Activated CD4-positive, alpha-beta T cell treated with anti-CD3 and anti-CD28 coated beads, Interleukin-2, amount 50 U/mL, for 48 hours (primary cell): ENCODE measurements at regions not wholly inside any gene's neighbourhood (a gene's known extent, or its start where the extent isn't known, plus 50 kb on each side); places are given as distances from the start of the nearest gene placed in this dataset.
A peak's percentile ranks its signal among the peaks of the same experiment; 100 is the strongest.

Experiments
- DNase-seq, 2 experiments: peaks; one replicate each; pipeline ENCODE4 v3.0.0-alpha.2; 2020

GRCh38 chrX:9318213-9318612 is 146.6 kb upstream of the TBL1X start:
- no peak for DNase-seq

DNA sequence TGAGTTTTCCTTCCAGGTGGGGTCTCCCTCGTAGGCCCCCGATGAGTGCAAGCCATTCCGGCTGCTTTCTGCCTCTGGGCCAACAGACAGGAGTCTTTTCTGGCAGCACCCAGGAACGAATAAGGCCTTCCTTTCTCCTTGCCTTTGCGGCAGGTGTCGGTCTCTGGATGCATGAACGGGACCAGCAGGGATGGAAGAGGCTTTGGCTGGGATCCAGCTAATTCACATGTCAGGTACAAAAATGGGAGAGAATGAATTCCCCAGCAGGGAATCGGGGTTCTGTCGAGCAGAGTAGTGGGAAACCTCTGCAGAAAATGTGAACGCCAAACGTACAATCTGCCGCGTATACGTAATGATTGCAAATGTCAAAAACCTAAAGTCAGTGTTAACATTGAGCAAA is 146.1 kb upstream of the TBL1X start:
- no peak for DNase-seq

GRCh38 chrX:9320940-9321339 is 143.9 kb upstream of the TBL1X start:
- no peak for DNase-seq

- DNase-seq: no peak
Measured at GRCh38 chrX:9324676-9325075, 140.2 kb upstream of the TBL1X start.

- no peak for DNase-seq
Measured at GRCh38 chrX:9326369-9326768, 138.5 kb upstream of the TBL1X start.

DNA sequence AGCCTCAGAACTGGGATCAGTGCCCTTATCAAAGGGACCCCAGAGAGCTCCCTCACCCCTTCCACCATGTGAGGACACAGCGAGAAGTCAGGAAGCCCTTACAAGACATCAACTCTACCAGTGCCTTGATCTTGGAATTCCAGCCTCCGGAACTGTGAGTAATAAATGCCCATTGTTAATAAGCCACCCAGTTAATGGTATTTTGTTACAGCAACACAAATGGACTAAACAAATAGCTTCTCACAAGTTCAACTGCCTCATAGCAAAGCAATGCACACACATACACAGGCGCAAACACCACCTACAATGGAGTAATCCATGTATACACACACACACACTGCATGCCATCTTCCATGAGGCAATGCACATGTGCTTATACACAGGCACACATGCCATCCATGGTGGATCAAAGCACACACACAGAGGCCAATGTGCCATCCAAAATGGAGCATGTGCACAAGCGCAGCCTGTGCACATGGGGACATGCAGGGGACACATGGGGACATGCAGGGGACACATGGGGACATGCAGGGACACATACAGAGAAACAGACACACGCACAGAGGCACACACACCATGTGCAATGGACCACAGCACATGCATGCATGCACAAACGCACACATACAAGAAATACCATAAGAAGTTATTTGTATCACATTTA is 137.6 kb upstream of the TBL1X start:
- no peak for DNase-seq

DNA sequence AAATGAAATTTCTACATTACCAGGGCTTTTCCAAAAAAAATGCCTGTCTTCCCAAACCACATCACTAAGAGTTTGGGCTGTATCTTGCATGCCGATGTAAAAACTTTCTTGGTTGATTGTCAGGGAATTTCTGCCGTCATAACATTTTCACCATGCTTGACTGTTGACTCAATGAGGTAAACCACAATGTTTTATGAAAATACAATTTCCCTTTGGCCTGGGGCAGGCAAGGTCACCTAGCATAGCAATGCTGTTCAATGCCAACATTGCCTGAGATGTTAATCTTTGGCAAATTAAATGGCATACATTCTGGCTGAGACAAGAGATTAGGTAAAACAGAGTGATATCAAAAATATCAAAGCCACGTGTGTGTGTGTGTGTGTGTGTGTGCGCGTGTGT is 137.1 kb upstream of the TBL1X start:
- DNase-seq: no peak

DNA sequence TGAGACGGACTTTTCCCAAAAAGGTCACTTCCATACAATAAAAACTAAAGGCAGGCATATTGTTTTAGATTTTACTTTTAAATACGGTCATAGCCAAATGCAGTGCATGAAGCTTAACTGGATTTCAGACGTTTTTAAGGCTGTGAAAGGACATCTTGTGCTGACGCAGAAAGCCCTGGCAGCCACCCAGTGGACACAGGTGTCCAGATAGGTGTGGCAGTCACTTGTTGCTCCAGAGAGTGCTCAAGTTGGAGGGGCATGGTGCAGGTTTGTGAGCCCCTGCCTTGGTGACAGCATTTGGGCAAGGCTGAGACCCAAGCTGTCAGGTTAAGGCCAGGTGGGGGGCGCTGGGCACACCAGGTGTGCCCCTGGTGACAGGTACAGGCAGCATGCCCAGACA is 135.8 kb upstream of the TBL1X start:
- no peak for DNase-seq

DNA sequence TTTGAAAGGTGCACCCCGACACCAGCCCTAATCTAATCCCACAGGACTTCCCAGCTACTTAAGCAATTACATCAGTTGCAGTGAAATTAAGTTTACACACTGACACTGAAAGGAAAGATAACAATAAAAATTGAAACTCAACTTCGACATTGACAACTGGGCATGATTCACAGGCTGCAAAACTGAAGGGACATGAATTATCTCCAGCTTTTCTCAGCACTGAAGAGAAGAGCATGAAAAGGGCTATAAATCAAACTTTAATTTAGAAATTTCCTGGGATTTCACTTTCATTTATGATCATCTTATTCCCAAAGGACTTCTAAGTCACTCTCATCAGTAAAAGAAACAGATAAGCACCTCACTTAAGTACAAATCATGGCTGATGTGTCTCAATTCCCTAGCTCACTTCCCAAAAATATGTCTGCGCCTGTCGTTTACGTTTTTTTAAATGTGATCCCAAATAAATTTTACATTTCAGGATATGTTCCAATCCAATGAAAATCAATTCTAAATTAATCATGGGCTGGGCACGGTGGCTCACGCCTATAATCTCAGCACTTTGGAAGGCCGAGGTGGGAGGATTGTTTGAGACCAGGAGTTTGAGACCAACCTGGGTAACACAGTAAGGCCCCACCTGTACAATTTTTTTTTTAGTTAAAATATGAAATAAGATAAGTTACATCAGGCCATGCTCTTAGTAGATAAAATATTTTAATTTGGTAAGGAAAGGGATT is 134.4 kb upstream of the TBL1X start:
- DNase-seq: no peak

- DNase-seq: no peak
Measured at GRCh38 chrX:9333873-9334560, 130.8 kb upstream of the TBL1X start.

GRCh38 chrX:9335251-9335650 is 129.6 kb upstream of the TBL1X start:
- DNase-seq: no peak

DNA sequence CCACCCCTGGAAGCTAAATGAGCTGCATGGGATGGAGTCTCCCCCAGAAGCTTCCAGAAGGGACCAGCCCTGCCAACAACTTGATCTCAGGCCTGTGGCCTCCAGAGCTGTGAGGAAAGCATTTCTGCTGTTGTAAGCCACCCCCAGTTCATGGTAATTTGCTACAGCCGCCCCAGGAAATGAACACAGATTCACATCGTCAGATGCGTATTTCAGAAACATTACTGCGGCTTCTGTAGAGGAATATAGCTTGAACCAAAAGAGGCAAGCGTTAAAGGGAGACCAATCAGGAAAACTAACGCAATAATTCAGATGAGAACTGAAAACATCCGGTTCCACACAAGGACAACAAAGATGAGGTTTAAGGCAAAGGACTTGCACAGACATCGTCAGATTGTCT is 128.4 kb upstream of the TBL1X start:
- no peak for DNase-seq

- DNase-seq: no peak
Measured at GRCh38 chrX:9337046-9337445, 127.8 kb upstream of the TBL1X start.

- DNase-seq: no peak
Measured at GRCh38 chrX:9338986-9339385, 125.9 kb upstream of the TBL1X start.

DNA sequence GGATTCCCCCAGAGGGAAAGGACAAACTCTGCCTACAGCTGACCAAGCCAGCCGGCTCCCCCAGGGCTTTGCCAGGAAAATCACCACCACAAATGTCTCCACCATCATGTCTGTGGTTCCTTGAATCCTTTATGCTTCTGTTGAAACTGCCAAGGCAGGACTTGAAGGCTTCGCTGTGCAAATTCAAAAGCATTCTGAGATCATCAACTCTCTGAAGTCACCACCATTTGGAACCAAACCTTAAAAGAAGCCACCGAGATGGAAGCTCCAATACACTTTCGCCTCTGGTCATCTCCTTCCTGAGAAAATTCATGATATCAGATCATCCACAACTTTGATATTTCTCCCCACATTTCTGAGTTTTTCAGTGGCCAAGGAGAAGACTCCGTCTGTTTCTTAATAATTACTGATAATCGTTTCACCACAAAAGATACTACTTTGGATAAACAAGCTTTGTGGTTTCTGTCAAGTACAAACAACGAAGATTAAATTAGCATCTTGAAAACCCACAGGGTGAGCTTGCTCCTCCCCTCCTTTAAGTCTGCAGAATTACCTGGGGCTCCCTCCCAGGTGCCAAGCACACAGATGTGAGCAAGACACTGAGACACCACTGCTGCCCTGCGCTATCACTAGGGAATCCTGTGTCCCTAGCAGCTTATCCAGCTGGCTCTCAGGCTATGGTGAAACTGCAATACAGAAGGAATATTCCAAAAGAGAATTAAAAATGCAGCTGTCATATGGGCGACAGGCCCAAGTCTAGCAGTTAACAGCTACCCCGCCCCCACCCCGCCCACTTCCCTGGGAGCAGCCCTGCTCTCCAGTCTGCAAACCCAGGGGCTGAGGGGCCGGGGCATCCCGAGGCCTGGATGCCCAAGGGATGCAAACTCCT is 125.0 kb upstream of the TBL1X start:
- DNase-seq: no peak

DNA sequence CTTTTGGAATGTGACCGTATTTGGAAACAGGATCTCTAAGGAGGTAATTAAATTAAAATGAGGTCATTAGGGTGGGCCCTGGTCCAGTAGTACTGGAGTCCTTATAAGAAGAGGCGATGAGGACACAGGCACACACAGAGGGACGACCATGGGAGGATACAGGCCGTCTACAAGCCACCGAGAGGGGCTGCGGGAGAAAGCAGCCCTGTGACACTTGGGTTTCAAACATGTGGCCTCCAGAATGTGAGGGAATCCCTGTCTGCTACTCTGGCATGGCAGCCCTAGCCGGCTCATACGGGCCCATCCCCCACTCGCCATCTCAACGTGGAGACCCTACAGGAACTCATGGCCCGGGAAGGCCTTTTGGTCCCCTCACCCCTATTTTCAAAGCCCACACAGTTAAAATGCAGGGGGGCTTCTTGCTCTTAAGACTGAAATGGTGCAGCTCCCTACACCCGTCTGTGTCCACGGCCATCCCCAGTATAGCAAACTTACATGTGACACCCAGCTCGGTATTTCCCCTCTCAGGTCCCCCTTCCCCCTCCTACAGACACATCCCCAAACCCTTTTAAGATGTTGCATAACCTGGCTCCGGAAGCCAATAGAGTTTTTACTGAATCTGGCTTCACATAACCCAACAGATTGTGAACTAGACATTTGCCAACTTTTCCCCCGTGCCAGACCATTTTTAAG is 124.1 kb upstream of the TBL1X start:
- DNase-seq: no peak

GRCh38 chrX:9341291-9342201 is 123.3 kb upstream of the TBL1X start:
- peak; percentile 63 to 72 for DNase-seq

DNA sequence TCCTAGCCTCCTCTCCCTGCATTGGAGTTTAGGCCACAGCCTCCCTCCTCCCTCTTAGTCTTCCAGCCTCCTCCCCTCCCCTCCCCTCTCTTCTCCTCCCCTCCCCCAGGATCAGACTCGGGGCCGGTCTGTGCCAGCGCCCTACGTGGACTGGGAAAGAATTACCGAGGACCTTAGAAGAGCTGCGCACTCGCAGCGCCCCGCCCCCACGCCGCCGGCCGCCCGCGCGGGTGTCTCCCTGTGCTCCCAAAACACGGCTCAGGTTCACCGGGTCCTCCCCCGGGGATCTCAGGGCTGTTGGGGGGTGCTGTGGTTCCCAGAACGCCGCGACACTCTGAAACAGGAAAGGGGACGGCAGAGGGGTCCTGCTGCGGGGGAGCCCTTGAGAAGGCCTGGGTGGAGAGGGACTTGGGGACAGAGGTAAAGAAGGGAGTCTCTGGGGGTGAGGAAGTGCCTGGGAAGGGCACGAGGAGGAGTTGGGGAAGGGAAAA is 122.3 kb upstream of the TBL1X start:
- peak; percentile 38 to 54 for DNase-seq

DNA sequence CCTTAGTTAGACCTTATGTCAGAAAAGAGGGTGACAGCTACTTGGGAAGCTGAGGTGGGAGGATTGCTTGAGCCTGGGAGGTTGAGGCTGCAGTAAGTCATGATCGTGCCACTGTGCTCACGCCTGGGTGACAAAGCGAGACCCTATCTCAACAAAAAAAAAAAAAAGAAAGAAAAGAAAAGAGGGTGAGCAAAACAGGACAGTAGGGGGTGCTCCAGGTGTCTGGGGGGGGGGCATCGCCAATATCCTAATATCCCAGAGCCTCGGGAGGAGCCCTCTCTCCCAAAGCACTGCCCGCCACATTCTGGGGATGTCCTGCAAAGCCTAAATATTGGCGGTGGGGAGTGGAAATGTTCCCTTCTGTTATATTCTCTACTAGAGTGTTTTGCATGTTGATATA is 120.9 kb upstream of the TBL1X start:
- no peak for DNase-seq

- no peak for DNase-seq
Measured at GRCh38 chrX:9345957-9346356, 118.9 kb upstream of the TBL1X start.
